HG03108 (cell line): ENCODE measurements at regions not wholly inside any gene's neighbourhood (a gene's known extent, or its start where the extent isn't known, plus 50 kb on each side); places are given as distances from the start of the nearest gene placed in this dataset.

Experiments
- ATAC-seq: cut with Tn5 transposase; IDR thresholded peaks from one replicate; pipeline ENCODE4 v1.9.1; 2021; ENCODE audit warnings: moderate library complexity; ENCODE audit not compliant: unreplicated experiment

- ATAC-seq: peak; percentile 65
Measured at GRCh38 chr18:22838639-22839277, 94.4 kb upstream of the RBBP8 start.

GRCh38 chr18:22839340-22839821, 93.7 kb upstream of the RBBP8 start:
- ATAC-seq: no peak

- no peak for ATAC-seq
Measured at GRCh38 chr18:22840606-22841144, 92.5 kb upstream of the RBBP8 start.

GRCh38 chr18:22841840-22842239, 91.3 kb upstream of the RBBP8 start:
- no peak for ATAC-seq

- no peak for ATAC-seq
Measured at GRCh38 chr18:22844190-22844589, 88.9 kb upstream of the RBBP8 start.

GRCh38 chr18:22844628-22845027, 88.5 kb upstream of the RBBP8 start:
- ATAC-seq: no peak

GRCh38 chr18:22846088-22846683, 86.9 kb upstream of the RBBP8 start:
- ATAC-seq: no peak

GRCh38 chr18:22846697-22847096, 86.4 kb upstream of the RBBP8 start:
- ATAC-seq: no peak

- ATAC-seq: no peak
Measured at GRCh38 chr18:22847392-22847791, 85.7 kb upstream of the RBBP8 start.

- no peak for ATAC-seq
Measured at GRCh38 chr18:22847867-22848451, 85.2 kb upstream of the RBBP8 start.

- ATAC-seq: no peak
Measured at GRCh38 chr18:22848615-22849014, 84.5 kb upstream of the RBBP8 start.

GRCh38 chr18:22856870-22857269, 76.3 kb upstream of the RBBP8 start:
- ATAC-seq: no peak

GRCh38 chr18:22858121-22858520, 75.0 kb upstream of the RBBP8 start:
- ATAC-seq: no peak

GRCh38 chr18:22860807-22861206, 72.3 kb upstream of the RBBP8 start:
- ATAC-seq: no peak

GRCh38 chr18:22865354-22866116, 67.6 kb upstream of the RBBP8 start:
- no peak for ATAC-seq

- no peak for ATAC-seq
Measured at GRCh38 chr18:22868831-22869230, 64.3 kb upstream of the RBBP8 start.

- ATAC-seq: no peak
Measured at GRCh38 chr18:22871809-22872525, 61.2 kb upstream of the RBBP8 start.

GRCh38 chr18:22872900-22873537, 60.1 kb upstream of the RBBP8 start:
- peak; percentile 88 for ATAC-seq

- ATAC-seq: no peak
Measured at GRCh38 chr18:22879293-22879692, 53.8 kb upstream of the RBBP8 start.

GRCh38 chr18:22882084-22882483, 51.0 kb upstream of the RBBP8 start:
- ATAC-seq: no peak
